Tongue (tissue), 1 donor: ENCODE measurements at regions not wholly inside any gene's neighbourhood (a gene's known extent, or its start where the extent isn't known, plus 50 kb on each side); places are given as distances from the start of the nearest gene placed in this dataset.

Source experiments
- DNase-seq: peaks from one replicate; pipeline ENCODE4 v3.0.0-alpha.2; 2015

DNA sequence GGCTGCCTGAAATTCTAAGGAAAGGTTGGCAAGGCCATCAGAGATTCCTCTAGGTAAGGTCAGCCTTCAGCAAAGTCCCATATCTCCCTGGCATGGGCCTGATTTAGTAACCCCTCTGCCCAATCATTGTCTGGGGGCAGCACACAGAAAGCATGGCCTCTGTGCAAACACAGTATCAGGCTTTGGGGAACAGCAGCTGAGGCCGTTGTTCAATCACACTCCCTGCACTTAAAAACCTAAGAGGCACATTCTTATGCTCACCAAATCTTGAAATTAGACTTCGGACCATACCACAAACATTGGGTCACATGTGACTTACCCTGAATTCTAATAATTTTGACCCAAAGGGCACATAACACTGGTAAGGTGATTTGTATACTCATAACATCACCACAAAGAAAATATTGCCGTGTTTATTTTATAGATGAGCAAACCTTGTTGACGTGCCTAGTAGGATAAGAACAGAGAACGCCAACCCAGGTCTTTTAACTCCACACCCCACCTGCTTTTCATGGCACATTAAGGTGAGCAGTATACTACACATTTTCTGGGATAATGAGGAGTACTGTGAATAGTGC is 212.7 kb downstream of the HNMT start:
- DNase-seq: no peak

GRCh38 chr2:138177693-138178092 is 213.4 kb downstream of the HNMT start:
- no peak for DNase-seq

GRCh38 chr2:138180692-138181386 is 216.6 kb downstream of the HNMT start:
- no peak for DNase-seq

- no peak for DNase-seq
Measured at GRCh38 chr2:138182250-138182936, 218.1 kb downstream of the HNMT start.

DNA sequence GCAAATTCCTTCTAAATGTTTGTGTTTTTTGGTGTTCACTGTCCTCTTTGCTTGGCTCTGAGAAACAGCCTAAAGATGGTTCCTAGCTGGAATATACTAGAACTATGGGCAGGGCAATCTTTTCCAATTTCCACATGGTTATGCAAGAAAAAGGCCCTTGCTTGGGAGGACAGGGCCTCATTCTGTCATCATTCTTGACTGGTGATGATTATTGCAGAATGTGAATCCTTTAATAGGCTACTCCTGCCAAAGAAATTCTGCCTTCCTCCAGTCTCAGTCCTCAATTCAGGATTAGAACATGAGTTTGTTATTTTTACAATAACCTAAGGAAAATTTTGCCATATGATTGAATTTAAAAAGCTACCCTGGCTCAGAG is 218.7 kb downstream of the HNMT start:
- DNase-seq: peak; percentile 49

- no peak for DNase-seq
Measured at GRCh38 chr2:138183705-138184104, 219.4 kb downstream of the HNMT start.

DNA sequence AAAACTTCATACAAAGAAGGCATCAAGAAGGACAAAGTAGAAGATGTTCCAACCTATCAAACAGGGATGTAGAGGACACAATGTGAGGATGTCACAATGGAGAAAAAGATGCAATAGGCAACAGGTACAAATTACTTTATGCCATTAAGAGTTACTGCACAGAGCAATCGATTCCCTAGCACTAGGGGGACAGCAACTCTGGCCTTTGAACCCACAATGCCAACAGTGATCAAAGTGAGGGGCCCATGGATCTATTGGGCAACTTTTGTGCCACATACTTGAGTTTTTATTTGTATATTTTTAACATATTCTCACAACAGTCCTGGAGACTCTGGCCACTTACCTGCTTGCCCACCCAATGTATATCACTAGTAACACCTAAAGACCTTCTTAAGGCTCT is 220.2 kb downstream of the HNMT start:
- no peak for DNase-seq

DNA sequence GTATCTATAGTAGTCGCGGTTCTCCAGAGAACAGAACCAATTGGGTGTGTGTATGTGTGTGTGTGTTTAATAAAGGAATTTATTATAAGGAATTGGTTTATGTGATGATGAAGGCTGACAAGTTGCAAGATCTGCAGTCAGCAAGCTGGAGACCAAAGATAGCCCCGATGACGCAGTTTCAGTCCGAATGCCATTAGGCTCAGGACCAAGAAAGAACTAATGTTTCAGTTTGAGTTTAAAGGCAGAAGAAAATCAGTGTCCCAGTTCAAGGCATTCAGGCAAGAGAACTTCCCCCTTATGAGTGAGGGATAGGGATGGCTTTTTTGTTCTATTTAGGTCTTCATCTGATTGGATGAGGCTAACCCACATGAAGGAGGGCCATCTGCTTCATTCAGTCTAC is 221.6 kb downstream of the HNMT start:
- DNase-seq: no peak

GRCh38 chr2:138187221-138187620 is 222.9 kb downstream of the HNMT start:
- no peak for DNase-seq

GRCh38 chr2:138190999-138191398 is 226.7 kb downstream of the HNMT start:
- DNase-seq: no peak

- no peak for DNase-seq
Measured at GRCh38 chr2:138193416-138194213, 229.3 kb downstream of the HNMT start.

GRCh38 chr2:138201286-138201685 is 237.0 kb downstream of the HNMT start:
- DNase-seq: no peak

GRCh38 chr2:138202762-138203161 is 238.5 kb downstream of the HNMT start:
- no peak for DNase-seq

GRCh38 chr2:138205281-138205680 is 241.0 kb downstream of the HNMT start:
- DNase-seq: no peak

- no peak for DNase-seq
Measured at GRCh38 chr2:138207074-138207930, 243.0 kb downstream of the HNMT start.

GRCh38 chr2:138209009-138209408 is 244.7 kb downstream of the HNMT start:
- no peak for DNase-seq

DNA sequence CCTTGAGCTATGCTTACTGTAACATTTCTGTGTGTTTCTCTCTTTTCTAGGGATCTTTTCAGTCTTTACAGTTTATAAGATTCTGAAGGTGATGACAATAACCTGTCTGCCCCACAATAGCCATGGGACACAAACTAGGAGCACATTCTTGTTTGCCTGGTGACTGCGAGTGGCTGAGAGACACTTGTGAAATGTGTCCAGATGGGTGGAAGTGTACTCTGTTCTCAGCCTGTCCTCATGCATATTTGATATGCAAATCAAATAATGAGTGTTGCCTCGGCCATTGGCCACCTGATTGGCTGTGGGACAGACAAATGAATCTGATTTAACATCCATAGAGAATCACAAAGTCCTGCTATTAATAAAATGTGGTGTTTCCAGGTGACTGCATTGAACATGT is 246.2 kb downstream of the HNMT start:
- DNase-seq: no peak

GRCh38 chr2:138212434-138212833 is 248.2 kb downstream of the HNMT start:
- no peak for DNase-seq

GRCh38 chr2:138213084-138213483 is 248.8 kb downstream of the HNMT start:
- no peak for DNase-seq

GRCh38 chr2:138213624-138214023 is 249.4 kb downstream of the HNMT start:
- DNase-seq: no peak

DNA sequence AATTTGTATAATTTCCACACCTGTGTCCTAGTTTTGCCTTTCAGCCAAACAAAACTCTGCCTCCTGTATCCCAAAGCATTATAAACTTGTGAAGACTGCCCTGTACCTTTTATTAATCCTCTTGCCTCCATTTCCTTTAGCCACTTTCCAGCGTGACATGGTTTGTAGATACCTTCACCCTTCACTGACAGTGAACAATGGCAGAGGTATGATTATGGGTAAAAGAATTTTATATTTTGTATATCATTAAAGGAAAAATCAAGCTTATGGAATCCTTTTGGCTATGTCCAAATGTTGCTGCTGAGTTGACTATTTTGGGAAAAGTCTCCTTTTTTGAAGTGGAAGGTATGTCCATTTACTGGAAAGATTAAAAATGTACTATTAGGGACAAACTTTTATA is 251.7 kb downstream of the HNMT start:
- no peak for DNase-seq

DNA sequence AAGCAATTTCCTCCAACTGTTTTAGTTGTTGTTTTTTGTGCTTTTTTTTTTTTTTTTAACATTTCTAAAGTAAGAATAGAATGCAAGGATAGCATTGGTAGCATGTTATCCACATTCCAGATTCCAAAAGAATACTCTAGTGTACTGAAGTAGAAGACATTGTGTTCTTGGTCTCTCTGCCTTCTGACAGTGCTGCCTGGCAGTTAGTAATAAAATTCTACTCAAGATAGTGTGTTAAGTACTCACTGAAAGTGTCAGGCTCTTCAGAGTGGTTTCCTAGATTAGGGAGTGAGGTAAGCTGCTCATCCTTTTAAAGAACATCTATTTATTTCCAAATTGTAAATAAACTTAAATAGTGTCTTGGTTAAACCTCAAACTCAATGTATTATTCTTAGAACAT is 253.7 kb downstream of the HNMT start:
- DNase-seq: no peak
